ENCODE measurements at regions not wholly inside any gene's neighbourhood (a gene's known extent, or its start where the extent isn't known, plus 50 kb on each side); places are given as distances from the start of the nearest gene placed in this dataset.

GRCh38 chr2:104404526-104404925 is 449.4 kb upstream of the POU3F3 start:
- TF ChIP-seq MAX (IDR thresholded peaks at IDR 0.05; ENCODE audit: low read depth), result no peak
- no peak for TF ChIP-seq EP300 (IDR thresholded peaks at IDR 0.05; ENCODE audit: borderline replicate concordance in 1 of 2, low read depth in 1 of 2, low read length in 1 of 2)
- no peak for TF ChIP-seq ZBTB33 (IDR thresholded peaks at IDR 0.05; ENCODE audit: borderline replicate concordance, low read depth)
- no peak for TF ChIP-seq CTCF (IDR thresholded peaks at IDR 0.05)
- TF ChIP-seq TAF1 (IDR thresholded peaks at IDR 0.05; ENCODE audit: borderline replicate concordance, low read depth, low read length), result no peak
- TF ChIP-seq POLR2AphosphoS5 (IDR thresholded peaks at IDR 0.05; ENCODE audit: low read depth, low read length), result no peak
- no peak for TF ChIP-seq USF2 (IDR thresholded peaks at IDR 0.05; ENCODE audit: borderline replicate concordance, low read depth, low read length)
